ENCODE measurements at regions not wholly inside any gene's neighbourhood (a gene's known extent, or its start where the extent isn't known, plus 50 kb on each side); places are given as distances from the start of the nearest gene placed in this dataset.

DNA sequence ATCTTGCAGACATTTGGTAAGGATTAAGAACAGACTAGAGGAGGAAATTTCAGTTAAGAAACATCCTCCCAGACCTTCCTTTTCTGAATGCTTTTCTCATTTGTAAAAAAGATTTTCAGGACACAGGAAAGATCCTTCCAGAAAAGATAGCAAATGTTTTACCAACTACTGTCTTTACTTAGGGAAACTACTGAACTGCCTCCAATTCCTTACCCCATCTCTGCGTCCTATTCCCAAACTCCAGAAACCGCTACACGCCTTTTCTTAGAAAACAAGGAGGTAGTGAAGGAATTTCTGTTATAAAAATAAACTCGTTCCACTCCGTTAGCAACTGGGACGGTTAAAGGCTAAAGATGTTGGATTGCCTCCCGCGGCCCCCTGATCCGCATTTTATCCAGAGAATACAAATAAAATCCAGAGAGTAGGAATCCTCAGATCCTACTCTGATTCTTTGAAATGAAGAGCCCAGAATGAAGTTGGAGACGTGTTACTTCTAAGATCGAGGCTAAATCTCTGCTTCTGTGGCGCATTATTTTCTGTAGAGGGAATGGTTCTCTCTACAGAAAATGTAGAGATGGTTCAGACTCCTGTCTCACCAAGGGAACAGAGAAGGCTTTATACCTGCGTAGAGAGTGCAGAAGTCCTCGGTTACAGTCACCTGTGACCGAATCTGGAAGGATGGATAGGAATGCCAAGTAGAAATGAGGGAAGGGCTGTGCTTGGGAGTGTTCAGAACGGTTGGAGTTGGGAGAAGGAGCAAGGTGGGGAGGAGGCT lies 133.0 kb downstream of the GPX5 start:
- Histone ChIP-seq H2AFZ (peak overlapping the region; percentile 84), H3K9me3 (ENCODE audit: insufficient read depth, low read depth) (no peaks in the 10 kb centered on the region), H4K20me1 (ENCODE audit: insufficient read depth) (no peaks in the 10 kb centered on the region), H3K79me2 (ENCODE audit: low read depth) (no peaks in the 10 kb centered on the region), H3F3A (ENCODE audit: insufficient read depth, low read depth) (peaks cover 23% of the 10 kb centered on the region; the same call in 1 of the 2 replicates), H3K4me3 (peak overlapping the region; percentile 88), H3K9me2 (ENCODE audit: insufficient read depth) (no peaks in the 10 kb centered on the region), H3K27ac (no peak overlapping the region), H3K27me3 (ENCODE audit: insufficient read depth, low read depth) (no peaks in the 10 kb centered on the region), H3K4me2 (peak overlapping the region; percentile 98), H3K4me1 (replicated peaks; ENCODE audit: insufficient read depth) (peaks cover 17% of the 10 kb centered on the region), H3K36me3 (ENCODE audit: low read depth) (no peaks in the 10 kb centered on the region)
- ChIA-PET POLR2A (ENCODE audit: unreplicated experiment) (no interaction called here), CTCF (interaction anchor here (0.7 kb wide), 1 partner anchor 289 kb away, joined by 3 read pairs; no protein-coding TSS in a partner anchor)
- no TSS peak for BruUV-seq (replicated peaks)
- TF ChIP-seq, protein P1, sequence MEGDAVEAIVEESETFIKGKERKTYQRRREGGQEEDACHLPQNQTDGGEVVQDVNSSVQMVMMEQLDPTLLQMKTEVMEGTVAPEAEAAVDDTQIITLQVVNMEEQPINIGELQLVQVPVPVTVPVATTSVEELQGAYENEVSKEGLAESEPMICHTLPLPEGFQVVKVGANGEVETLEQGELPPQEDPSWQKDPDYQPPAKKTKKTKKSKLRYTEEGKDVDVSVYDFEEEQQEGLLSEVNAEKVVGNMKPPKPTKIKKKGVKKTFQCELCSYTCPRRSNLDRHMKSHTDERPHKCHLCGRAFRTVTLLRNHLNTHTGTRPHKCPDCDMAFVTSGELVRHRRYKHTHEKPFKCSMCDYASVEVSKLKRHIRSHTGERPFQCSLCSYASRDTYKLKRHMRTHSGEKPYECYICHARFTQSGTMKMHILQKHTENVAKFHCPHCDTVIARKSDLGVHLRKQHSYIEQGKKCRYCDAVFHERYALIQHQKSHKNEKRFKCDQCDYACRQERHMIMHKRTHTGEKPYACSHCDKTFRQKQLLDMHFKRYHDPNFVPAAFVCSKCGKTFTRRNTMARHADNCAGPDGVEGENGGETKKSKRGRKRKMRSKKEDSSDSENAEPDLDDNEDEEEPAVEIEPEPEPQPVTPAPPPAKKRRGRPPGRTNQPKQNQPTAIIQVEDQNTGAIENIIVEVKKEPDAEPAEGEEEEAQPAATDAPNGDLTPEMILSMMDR (conservative IDR thresholded peaks at IDR 0.05) = no peak
- TF ChIP-seq EZH2 (IDR thresholded peaks at IDR 0.05; ENCODE audit: low read depth) = no peak
- DNase-seq = no peak
- intact Hi-C loops (cut with micrococcal nuclease; ENCODE audit: unreplicated experiment) = loop anchor here (1.0 to 10.0 kb wide), 3 partner anchors 51 to 164 kb away; a partner anchor contains a TSS

DNA sequence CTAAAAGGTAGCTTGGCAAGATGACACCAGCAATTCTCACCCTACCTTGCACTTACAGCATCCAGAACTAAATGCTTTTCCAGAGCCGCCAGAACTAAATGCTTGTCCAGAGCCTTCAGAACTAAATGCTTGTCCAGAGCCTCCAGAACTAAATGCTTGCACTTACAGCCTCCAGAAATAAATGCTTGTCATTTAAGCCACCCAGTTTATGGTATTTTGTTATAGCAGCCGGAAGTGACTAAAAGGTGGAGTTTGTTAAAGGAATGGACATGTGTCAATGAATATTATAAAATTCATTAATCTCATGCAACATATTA lies 133.5 kb downstream of the GPX5 start:
- no peaks in the 10 kb centered on the region for H3K9me2 ChIP-seq (ENCODE audit: insufficient read depth)
- H3K9me3 ChIP-seq (ENCODE audit: insufficient read depth, low read depth) = no peaks in the 10 kb centered on the region
- peaks cover 23% of the 10 kb centered on the region; the same call in 1 of the 2 replicates for H3F3A ChIP-seq (ENCODE audit: insufficient read depth, low read depth)
- intact Hi-C loops (cut with micrococcal nuclease; ENCODE audit: unreplicated experiment) = loop anchor here (5.0 to 10.0 kb wide), 2 partner anchors 72 to 164 kb away; a partner anchor contains a TSS
- ChIA-PET CTCF (no interaction called here), POLR2A (ENCODE audit: unreplicated experiment) (no interaction called here)
- H3K4me3 ChIP-seq = peak overlapping the region; percentile 88
- no peak for DNase-seq
- no peaks in the 10 kb centered on the region for H3K27me3 ChIP-seq (ENCODE audit: insufficient read depth, low read depth)
- H3K79me2 ChIP-seq (ENCODE audit: low read depth) = no peaks in the 10 kb centered on the region
- H4K20me1 ChIP-seq (ENCODE audit: insufficient read depth) = no peaks in the 10 kb centered on the region
- peaks cover 17% of the 10 kb centered on the region for H3K4me1 ChIP-seq (replicated peaks; ENCODE audit: insufficient read depth)
- H3K27ac ChIP-seq = no peak overlapping the region
- no TSS peak for BruUV-seq (replicated peaks)
- peak overlapping the region; percentile 98 for H3K4me2 ChIP-seq
- TF ChIP-seq, protein P1 (conservative IDR thresholded peaks at IDR 0.05) = no peak
- TF ChIP-seq EZH2 (IDR thresholded peaks at IDR 0.05; ENCODE audit: low read depth) = no peak
- H3K36me3 ChIP-seq (ENCODE audit: low read depth) = no peaks in the 10 kb centered on the region
- peak overlapping the region; percentile 84; the same call in 1 of the 2 replicates for H2AFZ ChIP-seq

DNA sequence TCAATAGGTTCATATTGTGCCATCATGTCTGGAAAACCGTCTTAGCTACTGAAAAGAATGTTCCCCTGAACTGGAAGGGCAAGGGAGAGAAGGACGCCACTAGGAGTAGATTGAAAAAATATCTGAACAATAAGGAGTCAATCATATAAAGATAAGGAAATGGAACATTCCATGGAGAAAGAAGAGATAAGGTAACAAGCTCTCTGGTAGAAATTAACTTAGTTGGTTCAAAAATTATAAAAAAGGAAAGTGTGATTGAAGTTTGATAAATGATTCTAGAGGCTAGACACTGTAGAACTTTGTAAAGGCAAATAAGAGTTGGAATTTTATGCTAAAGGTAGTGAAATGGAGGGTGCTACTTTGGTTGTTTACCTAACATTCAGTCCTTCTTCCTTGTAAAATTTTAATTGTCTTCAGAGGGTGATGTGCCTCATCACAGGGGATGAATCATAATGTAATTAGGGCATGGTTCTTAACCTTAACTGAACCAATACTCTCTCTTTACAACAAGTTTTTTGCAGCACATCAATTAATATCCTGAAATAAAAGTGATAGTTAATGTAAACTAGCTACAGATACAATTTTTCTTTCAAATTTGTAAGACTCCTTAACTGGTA lies 135.5 kb downstream of the GPX5 start:
- H4K20me1 ChIP-seq (ENCODE audit: insufficient read depth) = no peaks in the 10 kb centered on the region
- POLR2A ChIA-PET (ENCODE audit: unreplicated experiment) = no interaction called here
- no peak overlapping the region for H3K27ac ChIP-seq
- DNase-seq = no peak
- no peaks in the 10 kb centered on the region for H3K9me3 ChIP-seq (ENCODE audit: insufficient read depth, low read depth)
- H3F3A ChIP-seq (ENCODE audit: insufficient read depth, low read depth) = peaks cover 23% of the 10 kb centered on the region; the same call in 1 of the 2 replicates
- no peaks in the 10 kb centered on the region for H3K79me2 ChIP-seq (ENCODE audit: low read depth)
- intact Hi-C loops (cut with micrococcal nuclease; ENCODE audit: unreplicated experiment) = no loop called here
- no TSS peak for BruUV-seq (replicated peaks)
- no peak overlapping the region for H3K4me3 ChIP-seq
- H3K4me2 ChIP-seq = no peak overlapping the region
- no peaks in the 10 kb centered on the region for H3K9me2 ChIP-seq (ENCODE audit: insufficient read depth)
- no peak overlapping the region for H2AFZ ChIP-seq
- no peaks in the 10 kb centered on the region for H3K36me3 ChIP-seq (ENCODE audit: low read depth)
- CTCF ChIA-PET = no interaction called here
- peaks cover 17% of the 10 kb centered on the region for H3K4me1 ChIP-seq (replicated peaks; ENCODE audit: insufficient read depth)
- TF ChIP-seq, protein P1 (conservative IDR thresholded peaks at IDR 0.05) = no peak
- TF ChIP-seq EZH2 (IDR thresholded peaks at IDR 0.05; ENCODE audit: low read depth) = no peak
- H3K27me3 ChIP-seq (ENCODE audit: insufficient read depth, low read depth) = no peaks in the 10 kb centered on the region

Data from PC-9 (cell line).